Sciatic nerve (tissue), 2 donors: ENCODE measurements at regions not wholly inside any gene's neighbourhood (a gene's known extent, or its start where the extent isn't known, plus 50 kb on each side); places are given as distances from the start of the nearest gene placed in this dataset.

ENCODE experiments used
- ATAC-seq: fragments of 200-7000 bp; cut with Tn5 transposase; one replicate; pipeline ENCODE4 v1.9.1; 2020; ENCODE audit warnings: mild to moderate bottlenecking, moderate library complexity
- DNase-seq: peaks from one replicate; pipeline ENCODE4 v3.0.0-alpha.2; 2020; ENCODE audit warnings: low spot score
- intact Hi-C: fragments of 100-400 bp; cut with DNase I; formaldehyde crosslinking; loops from one replicate; pipeline ENCODE4 v1.14.2; 2022
- donor health status: DM: no; HTN: no; CAD: no.
- donor health status: DM: no; HTN: no; CAD: no.

- ATAC-seq (no peak), DNase-seq (no peak)
- intact Hi-C loops: no loop called here
These were observed 61.5 kb upstream of the MEF2A start for GRCh38 chr15:99504071-99504822.

- ATAC-seq: no peak
- DNase-seq: no peak
- intact Hi-C loops: no loop called here
These were observed 60.8 kb upstream of the MEF2A start for GRCh38 chr15:99504823-99505551.

DNA sequence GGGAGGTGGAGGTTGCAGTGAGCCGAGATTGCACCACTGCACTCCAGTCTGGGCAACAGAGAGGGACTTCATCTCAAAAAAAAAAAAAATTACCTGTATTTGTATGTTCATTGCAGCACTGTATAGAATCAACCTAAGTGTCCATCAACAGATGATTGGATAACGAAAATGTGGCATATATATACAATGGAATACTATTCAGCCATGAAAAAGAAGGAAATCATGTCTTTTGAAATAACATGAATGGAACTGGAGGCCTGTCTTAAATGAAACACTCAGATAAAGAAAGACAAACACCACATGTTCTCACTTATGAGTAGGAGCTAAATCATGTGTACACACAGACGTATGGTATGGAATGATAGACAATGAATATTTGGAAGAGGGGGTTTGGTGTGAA is 59.4 kb upstream of the MEF2A start:
- DNase-seq (no peak), ATAC-seq (no peak)
- intact Hi-C loops: no loop called here

GRCh38 chr15:99507016-99507503 is 58.7 kb upstream of the MEF2A start:
- intact Hi-C loops: no loop called here
- ATAC-seq: no peak
- no peak for DNase-seq

GRCh38 chr15:99507504-99508310 is 58.1 kb upstream of the MEF2A start:
- intact Hi-C loops: no loop called here
- DNase-seq: no peak

DNA sequence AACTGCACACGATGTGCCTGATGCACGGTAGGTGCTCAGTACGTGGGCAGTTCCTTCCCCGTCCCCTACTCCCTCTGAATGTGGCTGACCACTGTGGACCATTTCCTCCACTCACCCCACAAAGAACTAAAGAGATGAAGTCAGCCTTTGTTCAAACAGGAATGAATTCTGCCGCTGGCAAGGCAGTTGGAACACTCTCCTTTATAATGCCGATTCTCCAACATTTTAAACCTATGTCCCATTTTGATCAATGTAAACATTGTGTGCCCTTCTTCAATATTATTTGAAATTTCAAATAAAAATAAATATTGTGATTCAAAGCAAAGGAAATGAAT is 57.5 kb upstream of the MEF2A start:
- ATAC-seq (no peak), DNase-seq (no peak)
- intact Hi-C loops: no loop called here

More at GRCh38 chr15:99507504-99508310, 58.1 kb upstream of the MEF2A start:
- peak; percentile 80 for ATAC-seq

GRCh38 chr15:99508852-99509251 is 56.9 kb upstream of the MEF2A start:
- no peak for ATAC-seq

GRCh38 chr15:99509686-99510461 is 55.9 kb upstream of the MEF2A start:
- intact Hi-C loops: no loop called here
- ATAC-seq (peak; percentile 36), DNase-seq (no peak)

More at GRCh38 chr15:99508852-99509251, 56.9 kb upstream of the MEF2A start:
- no peak for DNase-seq
- intact Hi-C loops: no loop called here

GRCh38 chr15:99511531-99511865 is 54.3 kb upstream of the MEF2A start:
- intact Hi-C loops: no loop called here
- no peak for DNase-seq
- ATAC-seq: no peak

DNA sequence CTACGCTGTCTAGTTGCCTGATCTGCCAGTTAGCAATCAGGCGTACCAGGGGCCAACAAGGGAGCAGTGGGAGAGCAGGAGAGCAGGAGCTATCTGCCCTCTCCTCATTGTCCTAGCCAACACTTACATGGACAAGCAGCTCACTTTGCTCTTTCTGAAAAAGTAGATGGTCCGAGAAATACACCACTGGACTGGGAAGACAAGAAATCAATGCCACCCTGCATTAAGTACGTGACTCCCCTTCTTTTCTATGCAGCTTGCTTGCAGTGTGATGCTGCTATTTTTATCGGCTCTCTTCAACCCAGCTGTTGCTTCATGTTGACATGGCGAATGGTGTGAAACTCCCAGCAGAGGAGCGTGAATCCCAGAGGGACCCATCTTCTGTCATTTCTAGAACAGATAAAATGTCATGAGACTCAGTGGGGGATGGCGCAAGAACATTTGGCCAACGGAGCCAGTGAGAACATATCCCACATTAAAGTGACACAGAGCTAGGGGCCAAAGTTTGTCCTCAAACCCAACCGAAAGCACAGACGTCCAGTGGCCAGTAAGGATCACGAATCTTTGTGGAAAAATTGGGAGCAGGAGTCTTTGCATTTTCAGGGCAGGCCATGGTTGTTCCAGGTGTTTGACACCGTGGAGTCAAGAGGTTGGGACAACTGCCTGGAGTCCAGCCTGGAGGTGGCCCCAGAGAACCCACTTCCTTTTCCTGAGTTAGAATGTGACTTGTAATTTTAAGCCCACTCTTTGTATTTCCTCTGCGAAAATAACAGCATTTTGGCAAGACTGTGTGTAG is 53.7 kb upstream of the MEF2A start:
- DNase-seq (no peak), ATAC-seq (peak; percentile 31)
- intact Hi-C loops: no loop called here

GRCh38 chr15:99514306-99514705 is 51.5 kb upstream of the MEF2A start:
- no peak for DNase-seq
- no peak for ATAC-seq
- intact Hi-C loops: no loop called here
